SK-N-SH (cell line): ENCODE measurements at regions not wholly inside any gene's neighbourhood (a gene's known extent, or its start where the extent isn't known, plus 50 kb on each side); places are given as distances from the start of the nearest gene placed in this dataset.

Source experiments
- CHD2 ChIP-seq: fragments of 150-350 bp; IDR thresholded peaks from 2 replicates; pipeline ENCODE4 v1.6.1; 2018; ENCODE audit warnings: low read length; ENCODE audit not compliant: partially characterized antibody
- CTCF ChIP-seq: fragments of 200-600 bp; sonication (generic); IDR thresholded peaks from 2 replicates; pipeline ENCODE4 v1.6.1; 2017; ENCODE audit warnings: antibody characterized with exemption, mild to moderate bottlenecking, moderate library complexity
- EP300 ChIP-seq, 2 experiments: IDR thresholded peaks; 2 replicates each; pipeline versions ENCODE4 v1.4.0 to v1.6.1; 2012; ENCODE audit warnings: borderline replicate concordance in 1 of 2, low read depth in 1 of 2, low read length in 1 of 2
- EZH2phosphoT487 ChIP-seq: fragments of 200-600 bp; sonication (generic); IDR thresholded peaks from 2 replicates; pipeline ENCODE4 v1.6.1; 2017; ENCODE audit warnings: low read depth, mixed run types, mild to moderate bottlenecking, antibody characterized with exemption, moderate library complexity, borderline replicate concordance
- FOSL2 ChIP-seq: IDR thresholded peaks from 2 replicates; pipeline ENCODE4 v1.4.0; 2012; ENCODE audit warnings: low read depth, mild to moderate bottlenecking, moderate library complexity, borderline replicate concordance
- GATA2 ChIP-seq: sonication (generic); formaldehyde crosslinking; IDR thresholded peaks from 2 replicates; pipeline ENCODE4 v1.5.0; 2020; ENCODE audit warnings: mild to moderate bottlenecking, missing genetic modification reagents
- NFIC ChIP-seq: IDR thresholded peaks from 2 replicates; pipeline ENCODE4 v1.4.0; 2012; ENCODE audit warnings: borderline replicate concordance
- PBX3 ChIP-seq: IDR thresholded peaks from 2 replicates; pipeline ENCODE4; 2012
- POLR2AphosphoS5 ChIP-seq: IDR thresholded peaks from 2 replicates; pipeline ENCODE4 v1.6.1; 2012; ENCODE audit warnings: low read depth, low read length
- RAD21 ChIP-seq: IDR thresholded peaks from 2 replicates; pipeline ENCODE4 v1.6.1; 2012; ENCODE audit warnings: mild to moderate bottlenecking, low read length
- REST ChIP-seq: IDR thresholded peaks from 2 replicates; pipeline ENCODE4 v1.6.1; 2012; ENCODE audit warnings: mild to moderate bottlenecking, low read depth, low read length, moderate library complexity
- SMC3 ChIP-seq: IDR thresholded peaks from 2 replicates; pipeline ENCODE4 v1.6.1; 2012; ENCODE audit warnings: low read depth, low read length, improper control_type of control experiment
- ZBTB33 ChIP-seq: IDR thresholded peaks from 2 replicates; pipeline ENCODE4 v1.4.0; 2012; ENCODE audit warnings: low read depth, borderline replicate concordance

- no peak for TF ChIP-seq CTCF
- TF ChIP-seq EZH2phosphoT487: no peak
- TF ChIP-seq SMC3: no peak
- no peak for TF ChIP-seq RAD21
- TF ChIP-seq EP300 (IDR thresholded peaks at IDR 0.05; ENCODE audit: borderline replicate concordance in 1 of 2, low read depth in 1 of 2, low read length in 1 of 2): no peak
- TF ChIP-seq GATA2 (CRISPR knock-in tag): no peak
- TF ChIP-seq ZBTB33: no peak
- TF ChIP-seq POLR2AphosphoS5: no peak
- no peak for TF ChIP-seq REST
- TF ChIP-seq CHD2: no peak
- TF ChIP-seq PBX3: no peak
- TF ChIP-seq FOSL2: no peak
- TF ChIP-seq NFIC: no peak
These were observed 67.3 kb upstream of the MAP3K7 start for GRCh38 chr6:90654166-90654565.
